PC-3 (cell line): ENCODE measurements at regions not wholly inside any gene's neighbourhood (a gene's known extent, or its start where the extent isn't known, plus 50 kb on each side); places are given as distances from the start of the nearest gene placed in this dataset.

Source experiments
- CTCF ChIP-seq: fragments of 300-600 bp; sonication (generic); conservative IDR thresholded peaks from 2 replicates; pipeline ENCODE4 v1.5.1; 2017; ENCODE audit warnings: antibody characterized with exemption, low read depth, mild to moderate bottlenecking, low read length
- EZH2 ChIP-seq: fragments of 300-600 bp; sonication (generic); IDR thresholded peaks from one replicate; pipeline ENCODE4 v1.6.1; 2017; ENCODE audit warnings: antibody characterized with exemption, mild to moderate bottlenecking, low read length; ENCODE audit not compliant: unreplicated experiment
- EZH2phosphoT487 ChIP-seq: fragments of 300-600 bp; sonication (generic); IDR thresholded peaks from 2 replicates; pipeline ENCODE4 v1.6.1; 2018; ENCODE audit warnings: mild to moderate bottlenecking, antibody characterized with exemption, low read length, borderline replicate concordance

- TF ChIP-seq CTCF (no peak), EZH2 (no peak), EZH2phosphoT487 (no peak)
Observed at GRCh38 chr14:104374718-104375080, 204.9 kb upstream of the C14orf180 start.
